ENCODE measurements at regions not wholly inside any gene's neighbourhood (a gene's known extent, or its start where the extent isn't known, plus 50 kb on each side); places are given as distances from the start of the nearest gene placed in this dataset.

DNA sequence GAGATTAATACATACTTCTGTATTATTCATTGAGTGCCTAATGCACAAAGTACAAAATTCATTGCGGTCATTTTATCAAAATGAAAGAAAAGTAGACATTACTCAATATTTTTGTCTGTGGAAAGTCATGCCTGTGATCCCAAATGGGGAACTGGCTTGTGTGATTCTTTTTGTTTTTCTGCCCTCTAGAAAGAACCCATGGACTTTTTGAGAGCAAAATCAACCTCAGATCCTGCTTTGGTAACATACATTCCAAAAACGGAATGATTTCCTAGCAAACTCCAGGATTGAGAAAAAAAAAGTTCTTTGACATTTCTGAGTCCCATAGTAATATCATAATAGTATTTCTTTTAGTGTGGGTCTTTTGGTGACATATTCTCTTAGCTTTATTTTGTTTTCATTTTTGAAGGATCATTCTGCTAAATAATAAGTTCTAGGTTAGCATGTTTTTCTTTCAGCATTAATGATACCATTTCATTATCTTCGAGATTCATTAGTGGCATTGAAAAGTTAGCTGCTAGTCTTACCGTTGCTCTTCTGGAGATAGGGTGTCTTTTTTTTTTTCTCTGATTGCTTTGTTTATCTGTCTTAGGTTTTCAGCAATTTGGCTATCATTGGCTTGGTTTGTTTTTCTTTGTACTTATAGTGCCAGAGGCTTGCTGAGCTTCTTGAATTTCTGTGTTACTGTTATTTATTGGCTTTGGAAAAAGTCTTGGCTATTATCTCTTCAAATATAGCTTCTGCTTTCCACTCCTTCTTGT lies 102.4 kb upstream of the CSNK1A1L start (continued):
- no peak for TF ChIP-seq ZSCAN23 (tag by site-specific recombination; IDR thresholded peaks at IDR 0.05)
- no peak for TF ChIP-seq ZBTB49 (tag by site-specific recombination; IDR thresholded peaks at IDR 0.05; ENCODE audit: low read depth)
- TF ChIP-seq KLF8 (tag by site-specific recombination; IDR thresholded peaks at IDR 0.05), result no peak
- TF ChIP-seq ZFP41 (tag by site-specific recombination; IDR thresholded peaks at IDR 0.05; ENCODE audit: borderline replicate concordance), result no peak

DNA sequence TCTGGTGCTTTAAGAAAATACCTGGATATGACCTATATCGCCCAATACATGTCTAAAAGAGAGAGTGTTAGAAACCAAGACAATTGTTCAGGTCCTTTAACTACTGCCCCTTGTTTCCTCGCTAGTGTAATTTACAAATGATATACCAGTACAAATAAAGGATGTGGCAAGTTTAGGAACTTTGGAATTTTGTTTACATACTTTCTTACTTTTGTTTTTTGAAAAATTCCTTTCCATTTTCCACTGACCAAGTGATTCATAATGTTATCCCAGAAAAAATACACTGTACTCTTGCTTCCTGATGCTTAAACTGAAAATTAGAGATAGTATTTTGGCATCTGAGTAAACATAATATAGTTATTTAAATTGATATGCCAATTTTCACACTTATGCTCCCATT lies 96.8 kb upstream of the CSNK1A1L start:
- POLR2A ChIA-PET, result no interaction called here
- no peaks in the 10 kb centered on the region for H3K36me3 ChIP-seq (ENCODE audit: control insufficient read depth in 2 of 2, insufficient read depth in 1 of 2, low read length in 2 of 2)
- TF ChIP-seq ZNF121 (tag by site-specific recombination; IDR thresholded peaks at IDR 0.05) (no peak), ZNF266 (tag by site-specific recombination; IDR thresholded peaks at IDR 0.05; ENCODE audit: low read depth) (no peak), ZBTB7A (tag by site-specific recombination; IDR thresholded peaks at IDR 0.05; ENCODE audit: low read depth) (no peak), ATF2 (tag by site-specific recombination; IDR thresholded peaks at IDR 0.05; ENCODE audit: low read depth) (no peak), ZNF132 (tag by site-specific recombination; IDR thresholded peaks at IDR 0.05; ENCODE audit: borderline replicate concordance) (no peak)
- H3K4me3 ChIP-seq (ENCODE audit: low read depth, low read length), result no peak overlapping the region
- H3K9me3 ChIP-seq (ENCODE audit: control insufficient read depth, insufficient read depth, low read depth, low read length), result no peaks in the 10 kb centered on the region
- no peaks in the 10 kb centered on the region for H3K4me1 ChIP-seq (ENCODE audit: control insufficient read depth, insufficient read depth, low read length)
- CTCF ChIA-PET, result no interaction called here
- H3K27ac ChIP-seq (ENCODE audit: extremely low read depth, low read depth, low read length), result no peak overlapping the region

GRCh38 chr13:37201081-37201480 lies 95.6 kb upstream of the CSNK1A1L start:
- no peak for TF ChIP-seq ZBTB6 (tag by site-specific recombination; IDR thresholded peaks at IDR 0.05)
- TF ChIP-seq TRIM28 (IDR thresholded peaks at IDR 0.05; ENCODE audit: borderline replicate concordance, low read length), result no peak
- TF ChIP-seq OSR2 (tag by site-specific recombination; IDR thresholded peaks at IDR 0.05), result no peak
- CTCF ChIA-PET, result no interaction called here
- H3K9me3 ChIP-seq (ENCODE audit: control insufficient read depth, insufficient read depth, low read depth, low read length), result no peaks in the 10 kb centered on the region

DNA sequence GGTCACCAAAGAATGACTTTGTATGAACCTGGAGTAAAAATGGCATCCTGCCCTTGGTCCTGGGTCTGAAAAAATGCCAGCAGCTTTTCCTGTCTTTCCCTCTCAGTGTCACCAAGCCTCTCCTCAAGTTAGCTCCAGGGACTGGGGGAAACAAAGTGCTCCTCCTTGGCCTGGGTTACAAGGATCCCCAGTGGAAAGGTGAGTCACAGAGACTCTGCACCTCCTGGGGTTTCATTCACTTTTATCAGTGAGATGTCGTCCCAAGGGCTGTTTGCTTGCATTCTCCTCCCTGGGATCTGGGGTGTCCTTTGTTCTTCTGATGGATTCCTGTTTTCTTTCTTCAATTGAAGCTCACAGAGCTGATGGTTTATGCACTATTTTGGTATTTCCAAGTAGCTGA lies 93.2 kb upstream of the CSNK1A1L start:
- CTCF ChIA-PET, result interaction anchor here (1.3 kb wide), 1 partner anchor 12 kb away, joined by 3 read pairs; no protein-coding TSS in a partner anchor
- Histone ChIP-seq H3K4me1 (ENCODE audit: control insufficient read depth, insufficient read depth, low read length) (no peaks in the 10 kb centered on the region), H3K36me3 (ENCODE audit: control insufficient read depth in 2 of 2, insufficient read depth in 1 of 2, low read length in 2 of 2) (no peaks in the 10 kb centered on the region), H3K9me3 (ENCODE audit: control insufficient read depth, insufficient read depth, low read depth, low read length) (no peaks in the 10 kb centered on the region), H3K27ac (ENCODE audit: extremely low read depth, low read depth, low read length) (no peak overlapping the region), H3K4me3 (ENCODE audit: low read depth, low read length) (no peak overlapping the region)
- POLR2A ChIA-PET, result no interaction called here
- TF ChIP-seq, protein P1, sequence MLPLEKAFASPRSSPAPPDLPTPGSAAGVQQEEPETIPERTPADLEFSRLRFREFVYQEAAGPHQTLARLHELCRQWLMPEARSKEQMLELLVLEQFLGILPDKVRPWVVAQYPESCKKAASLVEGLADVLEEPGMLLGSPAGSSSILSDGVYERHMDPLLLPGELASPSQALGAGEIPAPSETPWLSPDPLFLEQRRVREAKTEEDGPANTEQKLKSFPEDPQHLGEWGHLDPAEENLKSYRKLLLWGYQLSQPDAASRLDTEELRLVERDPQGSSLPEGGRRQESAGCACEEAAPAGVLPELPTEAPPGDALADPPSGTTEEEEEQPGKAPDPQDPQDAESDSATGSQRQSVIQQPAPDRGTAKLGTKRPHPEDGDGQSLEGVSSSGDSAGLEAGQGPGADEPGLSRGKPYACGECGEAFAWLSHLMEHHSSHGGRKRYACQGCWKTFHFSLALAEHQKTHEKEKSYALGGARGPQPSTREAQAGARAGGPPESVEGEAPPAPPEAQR (tag by site-specific recombination; IDR thresholded peaks at IDR 0.05), result no peak
- TF ChIP-seq ZNF518A (tag by site-specific recombination; conservative IDR thresholded peaks at IDR 0.05; ENCODE audit: low read depth), result no peak
- TF ChIP-seq, protein P2, sequence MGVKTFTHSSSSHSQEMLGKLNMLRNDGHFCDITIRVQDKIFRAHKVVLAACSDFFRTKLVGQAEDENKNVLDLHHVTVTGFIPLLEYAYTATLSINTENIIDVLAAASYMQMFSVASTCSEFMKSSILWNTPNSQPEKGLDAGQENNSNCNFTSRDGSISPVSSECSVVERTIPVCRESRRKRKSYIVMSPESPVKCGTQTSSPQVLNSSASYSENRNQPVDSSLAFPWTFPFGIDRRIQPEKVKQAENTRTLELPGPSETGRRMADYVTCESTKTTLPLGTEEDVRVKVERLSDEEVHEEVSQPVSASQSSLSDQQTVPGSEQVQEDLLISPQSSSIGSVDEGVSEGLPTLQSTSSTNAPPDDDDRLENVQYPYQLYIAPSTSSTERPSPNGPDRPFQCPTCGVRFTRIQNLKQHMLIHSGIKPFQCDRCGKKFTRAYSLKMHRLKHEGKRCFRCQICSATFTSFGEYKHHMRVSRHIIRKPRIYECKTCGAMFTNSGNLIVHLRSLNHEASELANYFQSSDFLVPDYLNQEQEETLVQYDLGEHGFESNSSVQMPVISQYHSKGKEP (tag by site-specific recombination; IDR thresholded peaks at IDR 0.05), result no peak

More at GRCh38 chr13:37201081-37201480, 95.6 kb upstream of the CSNK1A1L start:
- H3K4me1 ChIP-seq (ENCODE audit: control insufficient read depth, insufficient read depth, low read length), result no peaks in the 10 kb centered on the region
- POLR2A ChIA-PET, result no interaction called here
- H3K4me3 ChIP-seq (ENCODE audit: low read depth, low read length), result no peak overlapping the region
- H3K36me3 ChIP-seq (ENCODE audit: control insufficient read depth in 2 of 2, insufficient read depth in 1 of 2, low read length in 2 of 2), result no peaks in the 10 kb centered on the region
- H3K27ac ChIP-seq (ENCODE audit: extremely low read depth, low read depth, low read length), result no peak overlapping the region

All from HEK293 (cell line).